K562 (cell line): ENCODE measurements at regions not wholly inside any gene's neighbourhood (a gene's known extent, or its start where the extent isn't known, plus 50 kb on each side); places are given as distances from the start of the nearest gene placed in this dataset.
"Not testable (repeated sequence)": the region's sequence is repeated elsewhere in the genome, so short reads cannot be mapped to it uniquely, and the experiment has no call there.

Source experiments
- ATAC-seq: fragments of 200-7000 bp; cut with Tn5 transposase; 3 replicates; pipeline ENCODE4 v1.9.1; 2020; ENCODE audit warnings: moderate library complexity
- BruUV-seq: library from RNA; stranded (reverse); fragments of 400-500 nt; replicated peaks from 2 replicates; lab custom pipeline; 2021; lab: Mats Ljungman, UMichigan
- CTCF ChIA-PET: fragments of 300-600 bp; formaldehyde crosslinking; extraction: SDS; loops from one replicate; lab custom pipeline; 2021; ENCODE audit warnings: low intra/inter-chr PET ratio; lab: Yijun Ruan, JAX
- POLR2A ChIA-PET: fragments of 300-600, 350-650 bp; sonication (Branson Sonifier 250); formaldehyde crosslinking; extraction: SDS; loops from one replicate; lab custom pipeline; 2021; ENCODE audit warnings: antibody characterized with exemption, inconsistent platforms; lab: Yijun Ruan, JAX
- DNase-seq, 4 experiments: peaks; one replicate each; pipeline versions ENCODE4 v3.0.0 to v3.0.0-alpha.2; 2011 to 2018; ENCODE audit warnings: low spot score in 3 of 4, mixed read lengths in 3 of 4; ENCODE audit errors: extremely low read depth in 1 of 4
- FAIRE-seq: peaks from 2 replicates; lab custom pipeline; 2011; peaks lifted over from hg19 to GRCh38; lab: Jason Lieb, UNC
- H2AFZ ChIP-seq: 2 replicates; pipeline ENCODE4 v1.6.0; 2011; ENCODE audit warnings: low read depth, low read length, control low read depth, inconsistent platforms
- H3K27ac ChIP-seq: fragments of 200-600 bp; 3 replicates; pipeline ENCODE4 v1.8.0; 2011; ENCODE audit warnings: low read depth, mild to moderate bottlenecking, control low read depth, inconsistent platforms, low read length, moderate library complexity, mixed read lengths; ENCODE audit errors: extremely low read depth
- H3K27me3 ChIP-seq, 2 experiments: fragments of 300-600 bp in 1 of 2; 2 replicates in 1 of 2; 3 replicates in 1 of 2; pipeline versions ENCODE4 v1.6.0 to v1.8.0; 2011; ENCODE audit warnings: inconsistent platforms in 2 of 2, low read length in 2 of 2, mild to moderate bottlenecking in 1 of 2, mixed read lengths in 1 of 2, moderate library complexity in 1 of 2; ENCODE audit not compliant: control insufficient read depth in 2 of 2, insufficient read depth in 2 of 2
- H3K36me3 ChIP-seq: fragments of 300-600 bp; 3 replicates; pipeline ENCODE4 v1.8.0; 2011; ENCODE audit warnings: mild to moderate bottlenecking, low read length, inconsistent platforms; ENCODE audit not compliant: control insufficient read depth, insufficient read depth
- H3K4me1 ChIP-seq, 2 experiments: fragments of 200-600 bp in 1 of 2; replicated peaks in 1 of 2; 2 replicates in 1 of 2; 3 replicates in 1 of 2; pipeline versions ENCODE4 v1.5.1 to v1.8.0; 2011; ENCODE audit warnings: inconsistent platforms in 2 of 2, low read length in 2 of 2, mild to moderate bottlenecking in 1 of 2, mixed read lengths in 1 of 2, moderate library complexity in 1 of 2; ENCODE audit not compliant: control insufficient read depth in 2 of 2, insufficient read depth in 2 of 2
- H3K4me2 ChIP-seq: 2 replicates; pipeline ENCODE4 v1.6.1; 2011; ENCODE audit warnings: low read length, control low read depth, inconsistent platforms, mixed read lengths; ENCODE audit not compliant: insufficient read depth
- H3K4me3 ChIP-seq: fragments of 200-600 bp; sonication (generic), shearing (Covaris generic); 2 replicates; pipeline ENCODE4 v1.5.1; 2016; ENCODE audit warnings: control low read depth, inconsistent platforms
- H3K79me2 ChIP-seq: fragments of 200-600 bp; 3 replicates; pipeline ENCODE4 v1.8.0; 2011; ENCODE audit warnings: low read length, inconsistent platforms; ENCODE audit not compliant: control insufficient read depth, insufficient read depth
- H3K9ac ChIP-seq, 2 experiments: 2 replicates each; pipeline versions ENCODE4 v1.6.0 to v1.6.1; 2011; ENCODE audit warnings: low read depth in 2 of 2, low read length in 2 of 2, control low read depth in 1 of 2, inconsistent platforms in 1 of 2, mild to moderate bottlenecking in 1 of 2, mixed read lengths in 1 of 2; ENCODE audit not compliant: insufficient read depth in 1 of 2
- H3K9me1 ChIP-seq: one replicate; pipeline ENCODE4 v1.6.0; 2011; ENCODE audit warnings: inconsistent platforms, mild to moderate bottlenecking, low read length, moderate library complexity; ENCODE audit not compliant: control insufficient read depth, insufficient read depth
- H3K9me3 ChIP-seq: replicated peaks from 2 replicates; pipeline ENCODE4 v1.5.1; 2011; ENCODE audit warnings: low read depth, low read length, inconsistent platforms; ENCODE audit not compliant: control insufficient read depth, insufficient read depth
- H4K20me1 ChIP-seq: replicated peaks from 2 replicates; pipeline ENCODE4 v1.6.1; 2011; ENCODE audit warnings: low read length, inconsistent platforms, mixed read lengths; ENCODE audit not compliant: control insufficient read depth, insufficient read depth
- KAT7 ChIP-seq: sonication (generic); formaldehyde crosslinking; IDR thresholded peaks from 2 replicates; pipeline ENCODE4 v1.8.0; 2022; ENCODE audit warnings: missing genetic modification reagents, mild to moderate bottlenecking, borderline replicate concordance
- PATZ1 ChIP-seq: fragments of 250-450 bp; sonication (Bioruptor Pico); IDR thresholded peaks from 2 replicates; pipeline ENCODE4 v1.5.0; 2020; ENCODE audit warnings: mild to moderate bottlenecking, borderline replicate concordance
- POLR2H ChIP-seq: IDR thresholded peaks from 2 replicates; pipeline ENCODE4 v1.6.1; 2016; ENCODE audit warnings: missing genetic modification characterization, low read depth, mild to moderate bottlenecking, control low read depth, missing compliant biosample characterization, moderate library complexity
- POLR3G ChIP-seq: IDR thresholded peaks from 2 replicates; pipeline ENCODE4 v1.6.1; 2011; ENCODE audit not compliant: insufficient read length, insufficient replicate concordance; ENCODE audit errors: extremely low read depth
- SMARCA4 ChIP-seq: fragments of 450-650 bp; IDR thresholded peaks from 2 replicates; pipeline ENCODE4 v1.6.1; 2016
- XRCC3 ChIP-seq: fragments of 450-650 bp; IDR thresholded peaks from 2 replicates; pipeline ENCODE4 v1.6.1; 2017; ENCODE audit warnings: mild to moderate bottlenecking, moderate library complexity
- ZBTB43 ChIP-seq: sonication (generic); formaldehyde crosslinking; IDR thresholded peaks from 2 replicates; pipeline ENCODE4 v1.8.0; 2023; ENCODE audit warnings: mild to moderate bottlenecking, missing genetic modification reagents
- ZBTB8A ChIP-seq: fragments of 450-650 bp; IDR thresholded peaks from 2 replicates; pipeline ENCODE4 v1.6.1; 2018; ENCODE audit warnings: mild to moderate bottlenecking, moderate library complexity; ENCODE audit not compliant: partially characterized antibody
- ZHX1 ChIP-seq: fragments of 150-350 bp; conservative IDR thresholded peaks from 2 replicates; pipeline ENCODE4 v1.6.1; 2014; ENCODE audit warnings: low read length
- WGBS: fragments of 100-300 bp; shearing (Covaris generic); methylation state at CpG from one replicate; pipeline ENCODE4 v1.1.6; 2016; ENCODE audit warnings: low coverage, mixed read lengths; ENCODE audit not compliant: insufficient coverage; ENCODE audit errors: missing lambda C conversion rate; 5-methylcytosine and 5-hydroxymethylcytosine counted together
- in situ Hi-C: fragments of 300-500 bp; cut with MboI; formaldehyde crosslinking; loops from 4 replicates; pipeline ENCODE4 v1.15.0; 2018; ENCODE audit warnings: inconsistent platforms, mixed read lengths
- intact Hi-C: fragments of 100-400 bp; cut with micrococcal nuclease; formaldehyde crosslinking; loops from 2 replicates; pipeline ENCODE4 v1.14.2; 2022

GRCh38 chr9:767061-767561, 74.4 kb upstream of the DMRT1 start:
- H3K36me3 ChIP-seq, POLR2A ChIA-PET, H3K4me1 ChIP-seq, H3K4me3 ChIP-seq, H3K27ac ChIP-seq, BruUV-seq, intact Hi-C loops, H3K9me3 ChIP-seq, FAIRE-seq, H3K9me1 ChIP-seq, H3K79me2 ChIP-seq, DNase-seq, H3K27me3 ChIP-seq, H2AFZ ChIP-seq, H3K4me2 ChIP-seq, ATAC-seq, CTCF ChIA-PET, H3K9ac ChIP-seq, H4K20me1 ChIP-seq: not testable (repeated sequence)
- in situ Hi-C loops = loop anchor here (25.0 kb wide), 1 partner anchor 155 kb away; no protein-coding TSS in a partner anchor
- 0% methylated on average over 1 of the region's 9 CpGs for WGBS

GRCh38 chr9:776086-776485, 65.4 kb upstream of the DMRT1 start:
- no peak overlapping the region for H2AFZ ChIP-seq
- ChIA-PET CTCF (no interaction called here), POLR2A (interaction anchor here (0.5 kb wide), 1 partner anchor 402 kb away, joined by 3 read pairs; no protein-coding TSS in a partner anchor)
- H3K9me3 ChIP-seq = no peaks in the 10 kb centered on the region
- no peaks in the 10 kb centered on the region for H3K36me3 ChIP-seq
- DNase-seq = no peak
- H3K4me1 ChIP-seq = no peaks in the 10 kb centered on the region
- no peak overlapping the region for H3K4me3 ChIP-seq
- H3K9me1 ChIP-seq = no peaks in the 10 kb centered on the region
- WGBS = 0% methylated on average over 2 of the region's 2 CpGs
- H3K27ac ChIP-seq = no peak overlapping the region
- H3K27me3 ChIP-seq = no peaks in the 10 kb centered on the region
- FAIRE-seq = no peak
- no peak overlapping the region for H3K4me2 ChIP-seq
- no peak for ATAC-seq
- H3K79me2 ChIP-seq = no peaks in the 10 kb centered on the region
- in situ Hi-C loops = no loop called here
- no TSS peak for BruUV-seq
- H3K9ac ChIP-seq = no peak overlapping the region
- no peaks in the 10 kb centered on the region for H4K20me1 ChIP-seq
- intact Hi-C loops = no loop called here
- TF ChIP-seq PATZ1 = no peak
- no peak for TF ChIP-seq POLR2H (tag)
- TF ChIP-seq ZBTB8A = no peak
- no peak for TF ChIP-seq ZHX1
- TF ChIP-seq KAT7 (CRISPR knock-in tag) = no peak
- no peak for TF ChIP-seq ZBTB43 (CRISPR knock-in tag)
- no peak for TF ChIP-seq SMARCA4
- TF ChIP-seq POLR3G = no peak
- no peak for TF ChIP-seq XRCC3
